ENCODE measurements at regions not wholly inside any gene's neighbourhood (a gene's known extent, or its start where the extent isn't known, plus 50 kb on each side); places are given as distances from the start of the nearest gene placed in this dataset.

DNA sequence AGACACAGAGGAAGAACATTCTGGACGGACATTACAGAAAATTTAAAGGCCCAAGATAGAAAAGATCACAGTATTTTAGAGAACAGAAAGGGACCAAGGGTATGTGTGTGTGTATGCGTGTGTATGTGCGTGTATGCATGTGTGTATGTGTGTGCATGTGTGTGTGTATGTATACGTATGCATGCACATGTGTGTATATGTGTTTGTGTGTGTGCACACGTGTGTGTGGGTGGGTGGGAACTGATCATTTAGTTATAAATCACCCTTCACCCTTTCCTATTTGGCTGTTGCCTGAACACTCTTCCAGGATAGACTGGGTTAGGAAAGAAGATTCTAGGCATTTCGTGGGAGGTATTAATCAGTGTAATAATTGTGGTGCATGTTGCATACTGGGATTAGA lies 634.4 kb downstream of the DHX35 start:
- no peak for DNase-seq (ENCODE audit: low spot score in 2 of 2)
- H3K4me3 ChIP-seq = no peak overlapping the region
- no peaks in the 10 kb centered on the region for H3K4me1 ChIP-seq
- no peaks in the 10 kb centered on the region for H3K27me3 ChIP-seq
- 90% methylated on average over 5 of the region's 6 CpGs for WGBS
- no peaks in the 10 kb centered on the region for H3K36me3 ChIP-seq
- no peak for TF ChIP-seq POLR2A (IDR thresholded peaks at IDR 0.05)
- TF ChIP-seq, protein P1, sequence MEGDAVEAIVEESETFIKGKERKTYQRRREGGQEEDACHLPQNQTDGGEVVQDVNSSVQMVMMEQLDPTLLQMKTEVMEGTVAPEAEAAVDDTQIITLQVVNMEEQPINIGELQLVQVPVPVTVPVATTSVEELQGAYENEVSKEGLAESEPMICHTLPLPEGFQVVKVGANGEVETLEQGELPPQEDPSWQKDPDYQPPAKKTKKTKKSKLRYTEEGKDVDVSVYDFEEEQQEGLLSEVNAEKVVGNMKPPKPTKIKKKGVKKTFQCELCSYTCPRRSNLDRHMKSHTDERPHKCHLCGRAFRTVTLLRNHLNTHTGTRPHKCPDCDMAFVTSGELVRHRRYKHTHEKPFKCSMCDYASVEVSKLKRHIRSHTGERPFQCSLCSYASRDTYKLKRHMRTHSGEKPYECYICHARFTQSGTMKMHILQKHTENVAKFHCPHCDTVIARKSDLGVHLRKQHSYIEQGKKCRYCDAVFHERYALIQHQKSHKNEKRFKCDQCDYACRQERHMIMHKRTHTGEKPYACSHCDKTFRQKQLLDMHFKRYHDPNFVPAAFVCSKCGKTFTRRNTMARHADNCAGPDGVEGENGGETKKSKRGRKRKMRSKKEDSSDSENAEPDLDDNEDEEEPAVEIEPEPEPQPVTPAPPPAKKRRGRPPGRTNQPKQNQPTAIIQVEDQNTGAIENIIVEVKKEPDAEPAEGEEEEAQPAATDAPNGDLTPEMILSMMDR (IDR thresholded peaks at IDR 0.05) = no peak
- H3K9me3 ChIP-seq = no peaks in the 10 kb centered on the region
- no peak overlapping the region for H3K27ac ChIP-seq

DNA sequence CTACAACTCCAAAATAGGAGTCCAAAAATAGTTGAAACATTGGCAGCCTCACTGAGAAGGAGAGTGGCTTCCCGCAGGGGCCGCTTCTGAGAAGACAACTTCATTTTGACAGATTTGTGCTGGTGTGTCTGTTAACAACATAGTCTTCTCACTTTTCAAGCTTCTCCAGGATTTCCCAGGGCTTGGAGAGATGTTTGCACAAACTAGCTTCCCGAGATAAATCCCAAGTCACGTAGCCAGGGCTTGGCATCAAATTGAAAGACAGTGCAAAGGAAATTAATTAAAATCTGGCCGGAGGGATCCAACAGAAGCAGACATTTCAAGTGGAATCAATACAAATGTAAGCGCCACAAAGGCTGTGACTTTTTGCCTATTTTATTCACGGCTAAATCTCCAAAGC lies 630.2 kb downstream of the DHX35 start:
- Histone ChIP-seq H3K27me3 (no peaks in the 10 kb centered on the region), H3K4me1 (peaks cover 7% of the 10 kb centered on the region), H3K36me3 (no peaks in the 10 kb centered on the region), H3K4me3 (no peak overlapping the region), H3K9me3 (no peaks in the 10 kb centered on the region), H3K27ac (no peak overlapping the region)
- 32% methylated on average over 7 of the region's 7 CpGs for WGBS
- DNase-seq (ENCODE audit: low spot score in 2 of 2) = no peak
- TF ChIP-seq, protein P1 (IDR thresholded peaks at IDR 0.05) = no peak
- no peak for TF ChIP-seq POLR2AphosphoS5 (IDR thresholded peaks at IDR 0.05)
- TF ChIP-seq EP300 (IDR thresholded peaks at IDR 0.05) = no peak
- TF ChIP-seq POLR2A (IDR thresholded peaks at IDR 0.05) = no peak

DNA sequence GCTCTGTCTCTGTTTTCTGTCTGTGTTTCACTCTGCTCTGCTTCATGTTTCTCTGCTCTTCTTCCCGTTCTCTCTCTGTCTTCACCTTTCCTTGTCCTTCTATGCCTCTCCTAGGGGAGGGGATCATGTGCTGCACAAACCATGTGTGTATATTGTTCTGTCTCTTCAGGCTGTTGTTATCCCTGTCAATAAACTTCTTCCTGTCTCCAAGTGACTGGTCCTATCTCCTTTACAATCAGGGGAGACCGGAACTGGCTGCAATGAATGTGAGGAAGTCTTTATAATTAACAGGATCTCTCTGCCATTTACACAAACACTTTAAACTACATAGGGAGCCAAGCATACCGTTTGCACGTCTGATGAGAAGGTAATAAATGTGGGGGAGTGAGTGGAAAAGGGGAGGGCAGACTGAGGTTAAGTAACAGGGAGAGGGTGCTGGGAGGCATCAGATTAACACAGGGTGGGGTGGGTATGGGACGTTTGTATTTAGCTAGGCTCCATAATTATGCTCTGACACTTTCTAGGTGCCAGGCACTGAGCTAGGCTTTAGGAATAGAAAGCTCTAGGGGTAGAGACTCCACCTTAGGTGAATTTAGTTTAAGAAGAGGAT lies 626.1 kb downstream of the DHX35 start:
- H3K9me3 ChIP-seq = no peaks in the 10 kb centered on the region
- no peak overlapping the region for H3K27ac ChIP-seq
- WGBS = 32% methylated on average over 5 of the region's 5 CpGs
- DNase-seq (ENCODE audit: low spot score in 2 of 2) = no peak
- TF ChIP-seq POLR2A (IDR thresholded peaks at IDR 0.05) (no peak), POLR2AphosphoS5 (IDR thresholded peaks at IDR 0.05) (no peak), EP300 (IDR thresholded peaks at IDR 0.05) (no peak)
- peaks cover 7% of the 10 kb centered on the region for H3K4me1 ChIP-seq
- no peak overlapping the region for H3K4me3 ChIP-seq
- no peaks in the 10 kb centered on the region for H3K36me3 ChIP-seq
- H3K27me3 ChIP-seq = no peaks in the 10 kb centered on the region

DNA sequence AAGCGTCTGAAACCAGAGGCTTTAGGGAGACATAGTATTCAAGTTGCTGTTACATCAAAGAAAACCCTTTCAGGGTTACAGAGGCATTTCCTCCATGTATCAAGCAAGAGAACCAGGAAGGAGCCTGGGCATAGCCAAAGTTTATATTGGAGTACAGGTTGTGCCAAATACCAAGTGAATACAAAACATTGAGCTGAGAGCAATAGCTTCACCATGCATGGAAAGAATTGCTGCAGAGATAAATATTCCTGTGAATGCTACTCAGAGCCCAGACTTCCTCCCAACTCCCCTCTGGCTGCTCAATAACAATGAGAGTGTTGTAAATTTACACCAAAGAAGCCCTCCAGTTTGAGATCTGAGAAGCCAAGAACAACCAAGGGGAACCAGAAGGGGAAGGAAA lies 618.9 kb downstream of the DHX35 start:
- no peaks in the 10 kb centered on the region for H3K36me3 ChIP-seq
- H3K27me3 ChIP-seq = no peaks in the 10 kb centered on the region
- H3K27ac ChIP-seq = no peak overlapping the region
- 57% methylated on average over 1 of the region's 1 CpG for WGBS
- TF ChIP-seq, protein P1 (IDR thresholded peaks at IDR 0.05) = no peak
- no peak for TF ChIP-seq EP300 (IDR thresholded peaks at IDR 0.05)
- TF ChIP-seq POLR2AphosphoS5 (IDR thresholded peaks at IDR 0.05) = no peak
- no peak for TF ChIP-seq POLR2A (IDR thresholded peaks at IDR 0.05)
- H3K4me1 ChIP-seq = no peaks in the 10 kb centered on the region
- no peak overlapping the region for H3K4me3 ChIP-seq
- DNase-seq (ENCODE audit: low spot score in 2 of 2) = no peak
- no peaks in the 10 kb centered on the region for H3K9me3 ChIP-seq

DNA sequence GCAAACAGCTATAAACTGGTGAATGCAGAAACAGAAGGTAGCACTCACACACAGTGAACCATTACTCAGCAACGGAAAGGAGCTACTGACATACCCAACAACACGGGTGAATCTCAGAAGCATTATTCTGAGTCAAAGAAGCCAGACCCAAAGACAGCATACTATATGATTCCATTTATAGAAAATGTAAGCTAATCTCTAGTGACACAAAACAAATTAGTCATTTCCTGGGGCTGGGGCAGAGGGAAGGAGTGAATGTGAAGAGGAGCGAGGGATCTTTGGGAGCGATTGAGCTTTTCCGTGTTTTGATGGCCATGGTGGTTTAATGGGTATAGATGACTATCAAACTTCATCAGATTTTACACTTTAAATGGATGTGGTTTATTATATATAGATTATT lies 614.6 kb downstream of the DHX35 start:
- H3K4me3 ChIP-seq = no peak overlapping the region
- H3K36me3 ChIP-seq = no peaks in the 10 kb centered on the region
- H3K27ac ChIP-seq = no peak overlapping the region
- H3K9me3 ChIP-seq = no peaks in the 10 kb centered on the region
- TF ChIP-seq POLR2AphosphoS5 (IDR thresholded peaks at IDR 0.05) = no peak
- TF ChIP-seq POLR2A (IDR thresholded peaks at IDR 0.05) = no peak
- TF ChIP-seq EP300 (IDR thresholded peaks at IDR 0.05) = no peak
- TF ChIP-seq, protein P1 (IDR thresholded peaks at IDR 0.05) = no peak
- 66% methylated on average over 5 of the region's 5 CpGs for WGBS
- H3K27me3 ChIP-seq = no peaks in the 10 kb centered on the region
- no peak for DNase-seq (ENCODE audit: low spot score in 2 of 2)
- H3K4me1 ChIP-seq = no peaks in the 10 kb centered on the region

DNA sequence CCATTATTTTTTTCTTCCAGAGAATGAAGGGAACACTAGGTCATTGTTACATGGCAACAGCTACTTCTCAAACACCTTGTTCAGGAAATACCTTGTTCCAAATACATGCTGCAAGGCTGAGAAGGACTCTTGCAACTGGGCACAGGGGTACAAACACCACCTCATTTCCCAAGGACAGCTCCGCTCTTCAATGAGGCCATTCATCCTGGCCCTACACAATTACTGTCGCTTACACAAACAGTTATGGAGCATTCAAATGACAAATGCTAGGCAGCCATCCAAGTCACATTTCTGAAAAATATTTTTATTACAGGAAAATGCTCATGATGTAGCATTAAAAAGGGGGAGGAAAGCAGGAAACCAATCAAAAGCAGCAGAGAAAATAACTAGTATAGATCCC lies 611.9 kb downstream of the DHX35 start:
- H3K9me3 ChIP-seq = no peaks in the 10 kb centered on the region

More for the DNA sequence above, 611.9 kb downstream of the DHX35 start:
- TF ChIP-seq EP300 (IDR thresholded peaks at IDR 0.05) = no peak
- no peak for TF ChIP-seq POLR2AphosphoS5 (IDR thresholded peaks at IDR 0.05)
- TF ChIP-seq, protein P1 (IDR thresholded peaks at IDR 0.05) = no peak
- TF ChIP-seq POLR2A (IDR thresholded peaks at IDR 0.05) = no peak
- Histone ChIP-seq H3K27me3 (no peaks in the 10 kb centered on the region), H3K4me1 (no peaks in the 10 kb centered on the region), H3K4me3 (no peak overlapping the region), H3K36me3 (no peaks in the 10 kb centered on the region), H3K27ac (no peak overlapping the region)
- no peak for DNase-seq (ENCODE audit: low spot score in 2 of 2)
- 71% methylated on average over 2 of the region's 2 CpGs for WGBS
